ENCODE measurements at regions not wholly inside any gene's neighbourhood (a gene's known extent, or its start where the extent isn't known, plus 50 kb on each side); places are given as distances from the start of the nearest gene placed in this dataset.

- no peak for TF ChIP-seq DBP (CRISPR knock-in tag; IDR thresholded peaks at IDR 0.05; ENCODE audit: not compliant biosample characterization)
- no peak for TF ChIP-seq ZNF652 (CRISPR knock-in tag; IDR thresholded peaks at IDR 0.05; ENCODE audit: borderline replicate concordance, low read depth)
- TF ChIP-seq ZFP41 (CRISPR knock-in tag; IDR thresholded peaks at IDR 0.05; ENCODE audit: borderline replicate concordance) = no peak
- no peak for TF ChIP-seq PAX8 (CRISPR knock-in tag; IDR thresholded peaks at IDR 0.05; ENCODE audit: borderline replicate concordance)
- no peak for TF ChIP-seq IKZF1 (IDR thresholded peaks at IDR 0.05)
- TF ChIP-seq THRA (CRISPR knock-in tag; IDR thresholded peaks at IDR 0.05; ENCODE audit: borderline replicate concordance) = no peak
- no peak for TF ChIP-seq ZNF367 (CRISPR knock-in tag; IDR thresholded peaks at IDR 0.05; ENCODE audit: borderline replicate concordance)
These were observed 83.3 kb upstream of the DYNC1I1 start (continued) for GRCh38 chr7:95688931-95689495.

- intact Hi-C loops (cut with micrococcal nuclease; ENCODE audit: unreplicated experiment) = loop anchor here (1.0 kb wide), 1 partner anchor 177 kb away; no protein-coding TSS in a partner anchor
- H3K4me1 ChIP-seq (ENCODE audit: insufficient read depth, low read length) = no peaks in the 10 kb centered on the region
- no peak overlapping the region for H3K4me2 ChIP-seq (ENCODE audit: low read depth, low read length)
- in situ Hi-C loops (cut with HindIII; ENCODE audit: extremely low pct_ligation_motif_present, low pct_unique_long_range_greater_than_20kb) = loop anchor here (5.0 to 25.0 kb wide), 3 partner anchors 161 to 1401 kb away; no protein-coding TSS in a partner anchor
- H3K9ac ChIP-seq (ENCODE audit: insufficient read depth, low read depth, low read length) = no peak overlapping the region
- FAIRE-seq (peak; percentile 86), DNase-seq (ENCODE audit: low spot score) (peak; percentile 44), ATAC-seq (peak; percentile 79)
- H3K9me3 ChIP-seq (ENCODE audit: low read length) = no peaks in the 10 kb centered on the region
- no peaks in the 10 kb centered on the region for H3K36me3 ChIP-seq (replicated peaks in 1 of 2; ENCODE audit: control insufficient read depth in 1 of 2, insufficient read depth in 2 of 2, low read length in 2 of 2)
- TF ChIP-seq CTCF (CRISPR knock-in tag; IDR thresholded peaks at IDR 0.05) (peak; percentile 63), ZFP62 (CRISPR knock-in tag; IDR thresholded peaks at IDR 0.05) (no peak), ZNF883 (CRISPR knock-in tag; IDR thresholded peaks at IDR 0.05; ENCODE audit: not compliant biosample characterization) (no peak), SMC3 (IDR thresholded peaks at IDR 0.05; ENCODE audit: low read length) (peak; percentile 14; the same call in 1 of the 2 replicates), ZBTB44 (CRISPR knock-in tag; IDR thresholded peaks at IDR 0.05) (no peak), STAG1 (CRISPR knock-in tag; IDR thresholded peaks at IDR 0.05) (peak; percentile 79), RAD21 (CRISPR knock-in tag; IDR thresholded peaks at IDR 0.05) (0 out of 2 replicates have a peak, but pooled peaks have one; percentile 24), POLR2AphosphoS2 (IDR thresholded peaks at IDR 0.05; ENCODE audit: low read depth, low read length) (no peak)
- H3K27ac ChIP-seq (ENCODE audit: extremely low read length, insufficient read depth, low read length) = no peak overlapping the region
- ChIA-PET POLR2A (no interaction called here), CTCF (ENCODE audit: low intra/inter-chr PET ratio, low total read pairs) (interaction anchor here (0.8 to 11.0 kb wide), 3 partner anchors 143 to 176 kb away, joined by 3 to 150 read pairs (median 52); no protein-coding TSS in a partner anchor)
- no peaks in the 10 kb centered on the region for H3K27me3 ChIP-seq (ENCODE audit: control insufficient read depth in 1 of 2, insufficient read depth in 2 of 2, low read length in 2 of 2)
- H4K20me1 ChIP-seq (ENCODE audit: insufficient read depth, low read length) = no peaks in the 10 kb centered on the region
- H3K4me3 ChIP-seq (replicated peaks in 1 of 3; ENCODE audit: insufficient read depth in 1 of 3, low read depth in 2 of 3, low read length in 3 of 3) = no peak overlapping the region
- WGBS (ENCODE audit: low lambda C conversion rate) = 3% methylated on average over 4 of the region's 4 CpGs
- BruUV-seq (replicated peaks) = no TSS peak
- no peaks in the 10 kb centered on the region for H3K79me2 ChIP-seq (ENCODE audit: insufficient read depth, low read length)
- no peak overlapping the region for H2AFZ ChIP-seq (ENCODE audit: low read length)
These were observed 84.5 kb upstream of the DYNC1I1 start for GRCh38 chr7:95687759-95688343.
